B cell (primary cell): ENCODE measurements at regions not wholly inside any gene's neighbourhood (a gene's known extent, or its start where the extent isn't known, plus 50 kb on each side); places are given as distances from the start of the nearest gene placed in this dataset.

ENCODE experiments used
- ATAC-seq: fragments of 200-7000 bp; cut with Tn5 transposase; one replicate; pipeline ENCODE4 v1.10.0; 2021; ENCODE audit warnings: low read depth, mild to moderate bottlenecking, moderate number of reproducible peaks, moderate library complexity
- CTCF ChIA-PET: fragments of 350-600 bp; sonication (Branson Sonifier 250); formaldehyde crosslinking; loops from one replicate; lab custom pipeline; 2021; ENCODE audit warnings: antibody characterized with exemption, inconsistent platforms; lab: Charles Lee
- POLR2A ChIA-PET: fragments of 350-600 bp; sonication (Branson Sonifier 250); formaldehyde crosslinking; loops from one replicate; lab custom pipeline; 2021; ENCODE audit warnings: antibody characterized with exemption; lab: Charles Lee
- DNase-seq: peaks from one replicate; pipeline ENCODE4 v3.0.0; 2013
- H2AFZ ChIP-seq: 2 replicates; pipeline ENCODE4 v1.6.1; 2012; ENCODE audit warnings: mild to moderate bottlenecking, low read depth, low read length; ENCODE audit not compliant: insufficient read depth, poor library complexity, severe bottlenecking
- H3K27ac ChIP-seq, 2 donors: 1 replicate in 1 of 2; 2 replicates in 1 of 2; pipeline ENCODE4 v1.5.1; 2012 to 2013; ENCODE audit warnings: low read length in 2 of 2, mild to moderate bottlenecking in 2 of 2, moderate library complexity in 1 of 2
- H3K27me3 ChIP-seq, 4 experiments: fragments of 200-600 bp in 1 of 4; sonication (generic) in 1 of 4; replicated peaks in 1 of 4; 1 replicate in 2 of 4; 2 replicates in 2 of 4; pipeline versions ENCODE4 v1.6.1 to v1.7.0; 2013 to 2016; ENCODE audit warnings: low read length in 3 of 4, mild to moderate bottlenecking in 2 of 4, mixed read lengths in 1 of 4, moderate library complexity in 1 of 4; ENCODE audit not compliant: insufficient read depth in 4 of 4, control insufficient read depth in 3 of 4; ENCODE audit errors: control extremely low read depth in 1 of 4
- H3K36me3 ChIP-seq, 2 experiments: replicated peaks in 1 of 2; 1 replicate in 1 of 2; 2 replicates in 1 of 2; pipeline versions ENCODE4 v1.6.1 to v1.7.1; 2013; ENCODE audit warnings: low read length in 1 of 2; ENCODE audit not compliant: insufficient read depth in 2 of 2, control insufficient read depth in 1 of 2; ENCODE audit errors: control extremely low read depth in 1 of 2, extremely low read depth in 1 of 2
- H3K4me1 ChIP-seq, 2 donors: fragments of 200-600 bp in 1 of 2; sonication (generic) in 1 of 2; 1 replicate in 1 of 2; 2 replicates in 1 of 2; pipeline versions ENCODE4 v1.5.1 to v1.6.1; 2013 to 2017; ENCODE audit warnings: low read length in 2 of 2; ENCODE audit not compliant: control insufficient read depth in 2 of 2, insufficient read depth in 2 of 2
- H3K4me2 ChIP-seq: replicated peaks from 2 replicates; pipeline ENCODE3; 2012; ENCODE audit warnings: mild to moderate bottlenecking, low read depth, low read length; ENCODE audit not compliant: poor library complexity, severe bottlenecking
- H3K4me3 ChIP-seq, 5 experiments: fragments of 200-600 bp in 1 of 5; sonication (generic) in 1 of 5; 1 replicate in 3 of 5; 2 replicates in 2 of 5; pipeline versions ENCODE4 v1.5.1 to v1.7.0; 2011 to 2016; ENCODE audit warnings: low read length in 4 of 5, mild to moderate bottlenecking in 4 of 5, low read depth in 2 of 5, control low read depth in 1 of 5, moderate library complexity in 1 of 5; ENCODE audit not compliant: insufficient read depth in 1 of 5; ENCODE audit errors: control extremely low read depth in 1 of 5, extremely low read depth in 1 of 5
- H3K79me2 ChIP-seq: fragments of 200-600 bp; sonication (generic); one replicate; pipeline ENCODE4 v1.6.0; 2016; ENCODE audit warnings: low read length; ENCODE audit not compliant: control insufficient read depth, insufficient read depth
- H3K9ac ChIP-seq: fragments of 200-600 bp; sonication (generic); 2 replicates; pipeline ENCODE4 v1.6.1; 2017; ENCODE audit warnings: mild to moderate bottlenecking, low read length, moderate library complexity
- H3K9me3 ChIP-seq, 3 donors: one replicate each; pipeline versions ENCODE4 v1.6.1 to v1.7.1; 2013; ENCODE audit warnings: low read length in 2 of 3; ENCODE audit not compliant: control insufficient read depth in 2 of 3, insufficient read depth in 1 of 3; ENCODE audit errors: control extremely low read depth in 1 of 3
- H4K20me1 ChIP-seq: 2 replicates; pipeline ENCODE4 v1.6.0; 2012; ENCODE audit warnings: mild to moderate bottlenecking, low read length; ENCODE audit not compliant: insufficient read depth, control insufficient read depth, poor library complexity, severe bottlenecking
- H3K27ac Mint-ChIP-seq: one replicate; pipeline ENCODE4 v1.8.0; 2021; ENCODE audit warnings: mixed read lengths
- H3K27me3 Mint-ChIP-seq: one replicate; pipeline ENCODE4 v1.8.0; 2021; ENCODE audit warnings: mixed read lengths
- H3K4me1 Mint-ChIP-seq: one replicate; pipeline ENCODE4 v1.8.0; 2021; ENCODE audit warnings: mixed read lengths
- H3K4me3 Mint-ChIP-seq: one replicate; pipeline ENCODE4 v1.8.0; 2021; ENCODE audit warnings: mixed read lengths
- H3K9me3 Mint-ChIP-seq: one replicate; pipeline ENCODE4 v1.8.0; 2022; ENCODE audit warnings: mixed read lengths; ENCODE audit not compliant: insufficient read depth
- CTCF ChIP-seq: fragments of 200-600 bp; IDR thresholded peaks from one replicate; pipeline ENCODE4 v1.8.0; 2022; ENCODE audit warnings: antibody characterized with exemption, mild to moderate bottlenecking
- EZH2 ChIP-seq: IDR thresholded peaks from 2 replicates; pipeline ENCODE4 v1.6.1; 2012; ENCODE audit warnings: borderline replicate concordance, low read depth, mild to moderate bottlenecking, moderate library complexity, low read length; ENCODE audit not compliant: insufficient read depth, poor library complexity, severe bottlenecking
- WGBS: methylation state at CpG from one replicate; pipeline ENCODE4 v1.1.5; 2013; ENCODE audit warnings: missing lambda C conversion rate; ENCODE audit not compliant: insufficient coverage; 5-methylcytosine and 5-hydroxymethylcytosine counted together
- intact Hi-C: fragments of 100-400 bp; cut with micrococcal nuclease; formaldehyde crosslinking; loops from one replicate; pipeline ENCODE4 v1.10.0; 2022

- H2AFZ ChIP-seq = no peak overlapping the region
- peaks cover 14% of the 10 kb centered on the region for H3K27me3 Mint-ChIP-seq
- no peaks in the 10 kb centered on the region for H4K20me1 ChIP-seq
- no peak overlapping the region for H3K27ac ChIP-seq
- no peak overlapping the region for H3K27ac Mint-ChIP-seq
- no peak overlapping the region for H3K9ac ChIP-seq
- 100% methylated on average over 2 of the region's 2 CpGs for WGBS
- no peaks in the 10 kb centered on the region for H3K9me3 ChIP-seq
- ChIA-PET POLR2A (no interaction called here), CTCF (no interaction called here)
- H3K79me2 ChIP-seq = no peaks in the 10 kb centered on the region
- H3K4me3 ChIP-seq = no peak overlapping the region
- DNase-seq (no peak), ATAC-seq (no peak)
- H3K36me3 ChIP-seq = no peaks in the 10 kb centered on the region
- H3K4me1 ChIP-seq = no peaks in the 10 kb centered on the region
- no peak overlapping the region for H3K4me2 ChIP-seq
- H3K9me3 Mint-ChIP-seq = no peaks in the 10 kb centered on the region
- H3K4me1 Mint-ChIP-seq = no peaks in the 10 kb centered on the region
- H3K27me3 ChIP-seq = peaks cover 0 to 5% (median 0%) of the 10 kb centered on the region in 4 experiments
- intact Hi-C loops = no loop called here
- no peak overlapping the region for H3K4me3 Mint-ChIP-seq
- TF ChIP-seq EZH2 (no peak), CTCF (no peak)
Measured at GRCh38 chr6:33894438-33894837, 90.6 kb upstream of the MLN start.

- Histone ChIP-seq H3K4me1 (no peaks in the 10 kb centered on the region), H3K27ac (no peak overlapping the region), H3K9ac (no peak overlapping the region), H2AFZ (no peak overlapping the region), H3K36me3 (no peaks in the 10 kb centered on the region), H3K4me2 (no peak overlapping the region), H3K27me3 (peaks cover 0 to 5% (median 0%) of the 10 kb centered on the region in 4 experiments), H3K4me3 (no peak overlapping the region), H4K20me1 (no peaks in the 10 kb centered on the region), H3K9me3 (no peaks in the 10 kb centered on the region), H3K79me2 (no peaks in the 10 kb centered on the region)
- H3K4me3 Mint-ChIP-seq = no peak overlapping the region
- POLR2A ChIA-PET = no interaction called here
- no peaks in the 10 kb centered on the region for H3K4me1 Mint-ChIP-seq
- intact Hi-C loops = no loop called here
- CTCF ChIA-PET = no interaction called here
- DNase-seq (no peak), ATAC-seq (no peak)
- no peak overlapping the region for H3K27ac Mint-ChIP-seq
- H3K9me3 Mint-ChIP-seq = no peaks in the 10 kb centered on the region
- peaks cover 11% of the 10 kb centered on the region for H3K27me3 Mint-ChIP-seq
- WGBS = 92% methylated on average over 44 of the region's 47 CpGs
- no peak for TF ChIP-seq CTCF
- TF ChIP-seq EZH2 = no peak
Measured at GRCh38 chr6:33892581-33893346, 89.0 kb upstream of the MLN start.
